ENCODE measurements at regions not wholly inside any gene's neighbourhood (a gene's known extent, or its start where the extent isn't known, plus 50 kb on each side); places are given as distances from the start of the nearest gene placed in this dataset.
A peak's percentile ranks its signal among the peaks of the same experiment; 100 is the strongest.

DNA sequence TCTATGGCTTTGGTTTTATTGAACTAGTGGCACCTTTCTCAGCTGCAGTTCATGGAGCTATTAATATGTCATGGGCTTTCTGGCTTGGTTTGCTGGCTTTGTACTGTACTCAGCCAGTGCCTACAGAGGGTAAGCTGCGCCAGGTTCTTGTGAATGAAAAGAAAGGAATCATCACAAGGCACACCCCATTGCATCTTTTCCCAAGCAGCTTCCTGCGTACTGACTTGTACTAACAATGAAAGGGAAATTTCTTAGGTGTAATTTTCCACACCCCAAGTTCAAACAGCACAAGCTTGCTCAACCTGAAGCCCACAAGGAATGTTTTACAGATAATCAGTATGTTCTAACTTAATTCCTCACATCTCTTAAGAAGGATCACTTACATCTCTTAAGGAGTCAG lies 78.0 kb upstream of the TNFSF18 start:
- DNase-seq (ENCODE audit: extremely low read depth, low read depth), result no peak

GRCh38 chr1:173127369-173128307 lies 76.9 kb upstream of the TNFSF18 start:
- no peak for DNase-seq (ENCODE audit: extremely low read depth, low read depth)

DNA sequence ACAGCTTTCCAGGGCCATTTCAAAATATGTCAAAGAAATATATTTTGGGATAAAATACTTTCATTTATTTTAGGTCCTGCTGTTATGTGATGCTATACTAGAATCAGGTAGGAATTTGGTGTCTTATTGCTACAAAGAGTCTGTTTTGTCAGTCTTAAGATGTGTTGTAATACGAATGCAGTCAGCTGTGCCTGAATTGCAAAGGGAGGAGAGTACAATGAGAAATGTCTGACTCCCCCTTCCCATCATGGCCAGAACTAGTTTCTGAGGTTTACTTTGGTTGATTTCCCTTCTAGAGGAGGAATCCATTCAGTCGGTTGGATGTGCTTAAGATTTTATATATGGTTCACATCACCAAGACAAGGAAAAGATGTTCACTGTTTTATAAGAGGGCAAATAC lies 75.7 kb upstream of the TNFSF18 start:
- no peak for DNase-seq (ENCODE audit: extremely low read depth, low read depth)

DNA sequence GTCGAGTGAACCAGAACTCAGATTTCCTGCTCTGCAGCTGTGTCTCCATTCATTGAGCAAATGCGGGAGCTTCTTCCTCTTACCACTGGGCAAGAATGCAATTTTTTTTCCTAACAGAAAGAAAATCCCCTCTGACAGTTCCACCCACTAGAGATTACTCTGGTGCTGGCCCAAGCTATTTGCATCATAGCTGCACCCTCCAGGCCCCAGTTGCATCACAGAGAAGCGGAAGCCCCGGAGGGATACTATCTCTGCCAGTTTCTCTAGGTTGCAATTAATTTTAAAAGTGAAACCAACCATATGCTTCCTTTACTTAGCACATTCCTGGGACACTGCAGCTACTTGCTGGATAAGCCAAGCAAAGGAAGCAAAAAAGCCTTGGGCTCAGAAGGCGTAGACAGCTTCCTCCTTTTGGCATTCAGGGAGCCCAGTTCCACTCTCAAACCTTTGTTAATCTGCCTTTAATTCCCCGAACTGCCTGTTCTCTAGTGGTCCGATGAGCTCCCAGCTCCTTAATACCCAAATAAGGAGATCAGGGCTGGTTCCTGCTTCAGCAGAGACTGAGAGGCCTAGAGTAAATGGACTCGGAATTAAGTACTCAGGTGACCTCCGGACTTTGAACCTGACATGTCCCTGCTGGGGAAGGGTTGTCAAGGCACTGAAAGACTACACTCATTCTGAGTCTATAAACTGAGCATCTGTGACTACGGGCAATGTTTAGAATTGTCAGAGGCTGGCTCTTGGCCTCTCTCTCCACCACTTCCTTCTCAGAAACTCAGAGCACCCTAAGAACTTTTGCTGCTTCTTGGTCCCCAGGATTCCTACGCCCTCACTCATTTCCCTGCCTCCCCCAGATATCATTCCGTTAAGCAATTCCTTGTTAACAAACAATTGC lies 72.5 kb upstream of the TNFSF18 start:
- DNase-seq (ENCODE audit: extremely low read depth, low read depth), result peak; percentile 84

GRCh38 chr1:173122344-173122935 lies 71.7 kb upstream of the TNFSF18 start:
- DNase-seq (ENCODE audit: extremely low read depth, low read depth), result peak; percentile 14

DNA sequence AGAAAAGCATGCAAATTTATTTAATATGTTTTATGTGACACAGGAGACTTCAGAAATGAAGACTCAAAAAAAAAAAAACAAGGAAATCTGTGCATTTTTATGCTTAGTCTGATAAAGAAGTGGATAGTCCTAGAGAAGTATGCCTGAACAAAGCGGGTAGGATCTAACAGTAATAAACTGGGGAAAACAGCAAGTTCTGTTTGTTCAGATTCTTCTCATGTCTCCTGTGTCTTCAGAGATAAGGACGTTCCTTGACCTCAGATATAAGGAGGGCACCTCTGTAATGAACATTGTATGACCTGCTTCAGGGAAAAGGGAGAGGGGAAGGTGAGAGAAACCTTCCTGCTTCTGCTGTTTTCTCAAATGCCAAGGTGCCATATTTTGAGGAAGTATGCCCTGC lies 67.7 kb upstream of the TNFSF18 start:
- DNase-seq (ENCODE audit: extremely low read depth, low read depth), result no peak

DNA sequence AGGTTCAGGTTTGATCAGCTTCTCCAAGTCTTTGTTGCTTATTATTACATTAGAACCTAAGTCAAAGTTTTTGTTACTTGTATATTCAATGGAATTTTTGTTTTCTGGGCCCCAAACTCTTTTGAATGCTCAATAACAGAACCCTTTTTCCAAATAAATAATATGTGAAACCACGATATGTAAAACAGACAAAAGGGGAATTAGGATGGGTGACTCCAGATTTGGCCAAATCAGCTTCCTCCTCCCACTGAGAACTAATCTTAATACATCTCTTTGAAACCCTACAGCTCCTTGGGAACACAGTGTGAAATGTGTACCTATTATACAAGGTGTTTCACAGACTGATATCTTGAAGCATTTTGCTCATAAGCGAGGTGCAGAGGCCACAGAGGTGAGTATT lies 67.0 kb upstream of the TNFSF18 start:
- no peak for DNase-seq (ENCODE audit: extremely low read depth, low read depth)

GRCh38 chr1:173117108-173117633 lies 66.4 kb upstream of the TNFSF18 start:
- no peak for DNase-seq (ENCODE audit: extremely low read depth, low read depth)

DNA sequence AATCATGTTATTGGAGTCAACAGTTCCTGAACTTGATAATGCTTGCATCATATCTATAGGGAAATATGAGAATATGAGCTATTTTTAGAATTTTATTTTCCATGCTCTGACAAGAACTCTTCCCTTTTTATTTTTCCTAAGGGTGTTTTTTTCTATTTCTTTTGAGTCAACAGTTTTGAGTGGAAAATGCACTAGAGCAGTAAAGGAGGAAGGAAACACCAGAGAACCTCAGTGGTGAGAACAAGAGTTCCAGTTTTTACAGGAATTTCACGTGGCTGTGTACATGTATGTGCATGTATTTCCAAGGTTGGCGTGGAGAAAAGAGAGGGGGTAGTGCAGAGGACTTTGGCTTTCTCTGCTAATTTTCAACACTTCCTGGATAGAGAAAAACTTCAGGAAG lies 63.6 kb upstream of the TNFSF18 start:
- no peak for DNase-seq (ENCODE audit: extremely low read depth, low read depth)

- no peak for DNase-seq (ENCODE audit: extremely low read depth, low read depth)
Measured at GRCh38 chr1:173113015-173113741, 62.4 kb upstream of the TNFSF18 start.

- DNase-seq (ENCODE audit: extremely low read depth, low read depth), result no peak
Measured at GRCh38 chr1:173112129-173112528, 61.4 kb upstream of the TNFSF18 start.

GRCh38 chr1:173107696-173108095 lies 57.0 kb upstream of the TNFSF18 start:
- DNase-seq (ENCODE audit: extremely low read depth, low read depth), result no peak

DNA sequence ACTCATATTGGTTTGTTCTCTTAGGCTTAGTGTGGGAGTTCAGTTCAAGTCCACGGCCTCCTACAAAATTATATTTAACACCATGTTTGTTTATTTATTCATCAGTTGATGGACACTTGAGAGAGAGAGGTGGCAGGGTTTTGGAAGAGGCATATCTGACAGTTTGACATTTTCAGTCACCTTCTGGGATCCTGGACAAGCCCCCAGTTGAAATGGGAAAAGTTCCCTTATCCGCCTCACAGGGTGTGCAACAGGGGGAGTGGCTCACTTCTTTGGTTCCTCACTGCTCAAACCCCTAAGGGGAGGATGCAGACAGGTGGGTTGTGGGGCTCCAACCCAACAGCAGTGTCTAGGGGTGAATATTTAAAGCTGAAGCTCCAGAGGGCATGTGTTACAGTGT lies 52.3 kb upstream of the TNFSF18 start:
- DNase-seq (ENCODE audit: extremely low read depth, low read depth), result no peak

- no peak for DNase-seq (ENCODE audit: extremely low read depth, low read depth)
Measured at GRCh38 chr1:173101589-173101988, 50.8 kb upstream of the TNFSF18 start.

- DNase-seq (ENCODE audit: extremely low read depth, low read depth), result no peak
Measured at GRCh38 chr1:173100476-173101107, 49.9 kb upstream of the TNFSF18 start.
